HG02981 (cell line): ENCODE measurements at regions not wholly inside any gene's neighbourhood (a gene's known extent, or its start where the extent isn't known, plus 50 kb on each side); places are given as distances from the start of the nearest gene placed in this dataset.

Experiments
- ATAC-seq: cut with Tn5 transposase; IDR thresholded peaks from one replicate; pipeline ENCODE4 v1.9.1; 2021; ENCODE audit warnings: mild to moderate bottlenecking, moderate library complexity; ENCODE audit not compliant: unreplicated experiment

- no peak for ATAC-seq
Measured at GRCh38 chr6:82072751-82073150, 174.8 kb downstream of the IBTK start.

- no peak for ATAC-seq
Measured at GRCh38 chr6:82072121-82072521, 175.4 kb downstream of the IBTK start.

GRCh38 chr6:82068721-82069120 is 178.8 kb downstream of the IBTK start:
- no peak for ATAC-seq

GRCh38 chr6:82066991-82067411 is 180.5 kb downstream of the IBTK start:
- peak; percentile 98 for ATAC-seq

GRCh38 chr6:82066196-82066595 is 181.3 kb downstream of the IBTK start:
- ATAC-seq: no peak

- ATAC-seq: no peak
Measured at GRCh38 chr6:82063574-82063973, 184.0 kb downstream of the IBTK start.

- no peak for ATAC-seq
Measured at GRCh38 chr6:82062219-82062618, 185.3 kb downstream of the IBTK start.

- ATAC-seq: no peak
Measured at GRCh38 chr6:82057846-82058554, 189.5 kb downstream of the IBTK start.

GRCh38 chr6:82056567-82056966 is 191.0 kb downstream of the IBTK start:
- no peak for ATAC-seq

- ATAC-seq: no peak
Measured at GRCh38 chr6:82045965-82046756, 201.4 kb downstream of the IBTK start.

GRCh38 chr6:82040405-82041221 is 206.9 kb downstream of the IBTK start:
- peak; percentile 79 for ATAC-seq

- no peak for ATAC-seq
Measured at GRCh38 chr6:82038631-82039030, 208.9 kb downstream of the IBTK start.

- no peak for ATAC-seq
Measured at GRCh38 chr6:82035526-82035925, 212.0 kb downstream of the IBTK start.

- no peak for ATAC-seq
Measured at GRCh38 chr6:82033631-82034211, 213.8 kb downstream of the IBTK start.

GRCh38 chr6:82032444-82032843 is 215.1 kb downstream of the IBTK start:
- no peak for ATAC-seq

GRCh38 chr6:82030761-82031503 is 216.6 kb downstream of the IBTK start:
- no peak for ATAC-seq

GRCh38 chr6:82030301-82030700 is 217.2 kb downstream of the IBTK start:
- ATAC-seq: no peak

GRCh38 chr6:82025271-82025670 is 222.3 kb downstream of the IBTK start:
- no peak for ATAC-seq

- ATAC-seq: no peak
Measured at GRCh38 chr6:82022614-82023129, 224.9 kb downstream of the IBTK start.

GRCh38 chr6:82017773-82018172 is 229.8 kb downstream of the IBTK start:
- ATAC-seq: no peak
